Natural killer cell treated with Interleukin-12 subunit alpha and Interleukin-12 subunit beta and Interleukin-15 and Interleukin-18, amount 100 ng/mL, for 72 hours (primary cell): ENCODE measurements at regions not wholly inside any gene's neighbourhood (a gene's known extent, or its start where the extent isn't known, plus 50 kb on each side); places are given as distances from the start of the nearest gene placed in this dataset.
"Not testable (repeated sequence)": the region's sequence is repeated elsewhere in the genome, so short reads cannot be mapped to it uniquely, and the experiment has no call there.

Experiments used
- ATAC-seq, 2 donors: fragments of 150-1000 bp; cut with Tn5 transposase in 1 of 2; sonication (Bioruptor Pico), chemical (Tn5 transposase) in 1 of 2; 2 replicates each; pipeline ENCODE4 v1.10.0; 2021
- DNase-seq: peaks from one replicate; pipeline ENCODE4 v3.0.0; 2022; ENCODE audit warnings: low spot score
- H3K27ac Mint-ChIP-seq, 2 donors: 1 replicate in 1 of 2; 2 replicates in 1 of 2; pipeline ENCODE4 v1.8.0; 2022; ENCODE audit warnings: mixed read lengths in 2 of 2, mild to moderate bottlenecking in 1 of 2, moderate library complexity in 1 of 2
- H3K27me3 Mint-ChIP-seq, 2 donors: 1 replicate in 1 of 2; 2 replicates in 1 of 2; pipeline ENCODE4 v1.8.0; 2022; ENCODE audit warnings: mixed read lengths in 2 of 2
- H3K36me3 Mint-ChIP-seq: one replicate; pipeline ENCODE4 v1.8.0; 2022; ENCODE audit warnings: mixed read lengths
- H3K4me1 Mint-ChIP-seq, 2 donors: 1 replicate in 1 of 2; 2 replicates in 1 of 2; pipeline ENCODE4 v1.8.0; 2022; ENCODE audit warnings: low read depth in 2 of 2, mixed read lengths in 2 of 2, mild to moderate bottlenecking in 1 of 2
- H3K4me3 Mint-ChIP-seq: one replicate; pipeline ENCODE4 v1.8.0; 2022; ENCODE audit warnings: mixed read lengths
- H3K9me3 Mint-ChIP-seq: 2 replicates; pipeline ENCODE4 v1.8.0; 2022; ENCODE audit warnings: mixed read lengths

- Mint-ChIP-seq H3K9me3 (peaks cover 10% of the 10 kb centered on the region), H3K4me1 (no peaks in the 10 kb centered on the region), H3K36me3 (peaks cover 15% of the 10 kb centered on the region), H3K27ac (no peak overlapping the region), H3K27me3 (no peaks in the 10 kb centered on the region), H3K4me3 (no peak overlapping the region)
- no peak for DNase-seq
- no peak for ATAC-seq
Observed at GRCh38 chr16:35148748-35149147, 1689.3 kb downstream of the TP53TG3F start.

- Mint-ChIP-seq H3K9me3 (peaks cover 6% of the 10 kb centered on the region), H3K4me1 (no peaks in the 10 kb centered on the region)
Observed at GRCh38 chr16:35149550-35149949, 1690.1 kb downstream of the TP53TG3F start.

DNA sequence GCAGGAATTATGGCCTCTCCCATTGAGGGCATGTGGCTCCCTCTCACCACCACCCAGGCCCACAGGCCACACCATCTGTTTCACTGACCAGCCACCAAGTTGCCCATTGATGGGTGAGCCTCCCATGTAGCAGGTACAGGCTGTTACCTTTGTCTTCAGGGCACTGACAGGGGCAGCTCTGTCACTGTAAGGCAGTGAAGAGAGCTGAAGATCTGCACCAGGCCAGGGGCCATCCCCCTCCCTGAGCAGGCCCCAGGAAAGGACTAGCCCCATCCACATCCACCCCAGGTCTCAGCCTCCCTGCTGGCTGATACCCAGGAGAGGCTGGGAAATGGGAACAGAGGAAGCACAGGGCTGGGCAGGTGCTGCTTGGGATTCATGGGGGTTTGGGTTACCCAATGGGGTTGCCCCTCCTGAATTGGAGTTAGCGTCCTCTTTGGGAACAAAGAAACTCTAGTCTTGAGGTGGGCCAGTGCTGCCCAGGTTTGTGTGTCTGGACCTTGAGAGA lies 1691.4 kb downstream of the TP53TG3F start:
- no peak for DNase-seq
- no peaks in the 10 kb centered on the region for H3K4me1 Mint-ChIP-seq
- no peak for ATAC-seq
- H3K27me3 Mint-ChIP-seq: no peaks in the 10 kb centered on the region
- peaks cover 8% of the 10 kb centered on the region for H3K9me3 Mint-ChIP-seq
- no peak overlapping the region for H3K4me3 Mint-ChIP-seq
- H3K36me3 Mint-ChIP-seq: peaks cover 9% of the 10 kb centered on the region
- H3K27ac Mint-ChIP-seq: no peak overlapping the region

More at GRCh38 chr16:35149550-35149949, 1690.1 kb downstream of the TP53TG3F start:
- Mint-ChIP-seq H3K27me3 (no peaks in the 10 kb centered on the region), H3K4me3 (no peak overlapping the region), H3K36me3 (peaks cover 9% of the 10 kb centered on the region), H3K27ac (no peak overlapping the region)
- no peak for ATAC-seq
- DNase-seq: no peak

DNA sequence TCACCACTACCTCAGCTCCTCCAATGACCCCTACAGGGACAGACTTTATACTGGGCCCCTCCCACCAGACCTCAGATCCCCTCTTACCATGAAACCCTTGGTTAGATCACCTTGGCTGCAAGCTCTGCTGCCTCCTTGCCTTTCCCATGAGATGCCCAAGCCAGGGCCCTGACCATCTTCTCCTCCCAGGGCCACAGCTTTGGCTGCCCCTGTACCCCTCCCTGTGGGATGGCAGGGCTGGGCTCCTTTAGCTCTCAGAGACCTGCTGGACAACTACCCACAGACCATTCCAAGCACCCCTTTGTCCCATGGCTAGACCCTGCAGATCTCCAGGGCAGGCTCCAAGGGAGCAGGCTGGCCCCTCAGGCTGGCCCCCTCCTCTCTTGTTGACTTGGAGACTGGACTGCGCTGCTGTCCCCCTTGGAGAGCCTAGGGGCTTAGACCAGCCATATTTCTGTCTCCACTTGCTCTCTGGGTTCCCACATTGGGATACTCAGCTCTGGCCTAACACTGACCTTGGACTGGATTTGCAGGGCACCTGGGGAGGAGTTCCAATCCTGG lies 1692.7 kb downstream of the TP53TG3F start:
- Mint-ChIP-seq H3K4me1 (no peaks in the 10 kb centered on the region), H3K9me3 (peaks cover 17% of the 10 kb centered on the region)

GRCh38 chr16:35154627-35155026 lies 1695.2 kb downstream of the TP53TG3F start:
- ATAC-seq (no peak), DNase-seq (no peak)
- Mint-ChIP-seq H3K36me3 (peaks cover 28% of the 10 kb centered on the region), H3K27me3 (no peaks in the 10 kb centered on the region), H3K27ac (no peak overlapping the region), H3K4me1 (no peaks in the 10 kb centered on the region), H3K4me3 (no peak overlapping the region), H3K9me3 (peaks cover 27% of the 10 kb centered on the region)

More for the DNA sequence above, 1692.7 kb downstream of the TP53TG3F start:
- DNase-seq (no peak), ATAC-seq (peak in 1 of 2 donors; percentile 29)
- no peaks in the 10 kb centered on the region for H3K27me3 Mint-ChIP-seq
- H3K4me3 Mint-ChIP-seq: no peak overlapping the region
- no peak overlapping the region for H3K27ac Mint-ChIP-seq
- peaks cover 16% of the 10 kb centered on the region for H3K36me3 Mint-ChIP-seq

- H3K27ac Mint-ChIP-seq, H3K27me3 Mint-ChIP-seq, H3K4me3 Mint-ChIP-seq, H3K4me1 Mint-ChIP-seq, DNase-seq, ATAC-seq: not testable (repeated sequence)
- H3K9me3 Mint-ChIP-seq: peaks cover 27% of the 10 kb centered on the region
- H3K36me3 Mint-ChIP-seq: peaks cover 28% of the 10 kb centered on the region
Observed at GRCh38 chr16:35157549-35157948, 1698.1 kb downstream of the TP53TG3F start.

DNA sequence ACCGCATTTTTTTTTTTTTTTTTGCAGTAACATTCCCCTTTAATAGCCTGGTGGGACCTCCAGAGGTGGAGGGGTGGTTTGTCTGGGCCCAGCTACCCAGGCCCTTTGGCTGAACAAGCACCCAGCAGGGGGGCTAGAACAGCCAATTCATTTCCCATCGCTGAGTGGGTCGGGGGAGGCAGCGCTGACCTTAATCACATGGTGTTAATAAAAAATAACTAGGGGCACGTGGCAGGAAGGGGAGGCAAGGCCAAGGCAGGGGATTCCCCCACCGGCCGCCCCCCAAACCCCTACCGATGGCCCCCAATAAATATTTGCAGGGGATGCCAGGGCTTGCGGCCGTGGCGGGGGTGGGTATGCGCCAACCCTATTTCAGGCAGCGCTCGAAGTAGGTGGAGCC lies 1709.9 kb downstream of the TP53TG3F start:
- DNase-seq, H3K27ac Mint-ChIP-seq, H3K27me3 Mint-ChIP-seq, ATAC-seq, H3K4me3 Mint-ChIP-seq, H3K4me1 Mint-ChIP-seq: not testable (repeated sequence)
- H3K9me3 Mint-ChIP-seq: peaks cover 13% of the 10 kb centered on the region
- peaks cover 17% of the 10 kb centered on the region for H3K36me3 Mint-ChIP-seq

- not testable (repeated sequence) for H3K27me3 Mint-ChIP-seq, H3K4me3 Mint-ChIP-seq, H3K4me1 Mint-ChIP-seq, DNase-seq, ATAC-seq, H3K27ac Mint-ChIP-seq
- peaks cover 13% of the 10 kb centered on the region for H3K9me3 Mint-ChIP-seq
- peaks cover 17% of the 10 kb centered on the region for H3K36me3 Mint-ChIP-seq
Observed at GRCh38 chr16:35170061-35170460, 1710.6 kb downstream of the TP53TG3F start.

GRCh38 chr16:35170610-35171009 lies 1711.2 kb downstream of the TP53TG3F start:
- Mint-ChIP-seq H3K27ac (no peak overlapping the region), H3K27me3 (no peaks in the 10 kb centered on the region), H3K9me3 (peaks cover 13% of the 10 kb centered on the region)

DNA sequence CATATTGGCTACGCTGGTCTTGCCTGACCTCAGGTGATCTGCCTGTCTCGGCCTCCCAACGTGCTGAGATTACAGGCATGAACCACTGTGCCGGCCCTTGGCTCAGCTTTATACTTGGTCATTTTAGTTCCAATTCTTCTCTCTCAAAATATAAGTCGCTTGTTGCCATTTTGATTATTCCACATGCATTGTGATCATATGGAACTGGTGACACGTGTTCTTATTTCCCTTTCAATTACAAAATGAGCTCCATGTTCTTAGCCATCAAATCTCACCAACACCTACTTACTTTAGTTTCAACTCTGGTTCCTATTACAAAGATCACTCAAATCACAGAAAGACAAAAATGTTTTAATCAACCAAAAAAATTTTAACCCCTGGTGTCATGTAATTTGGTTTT lies 1711.7 kb downstream of the TP53TG3F start:
- no peak for ATAC-seq
- peaks cover 13% of the 10 kb centered on the region for H3K9me3 Mint-ChIP-seq
- H3K27me3 Mint-ChIP-seq: no peaks in the 10 kb centered on the region

More at GRCh38 chr16:35170610-35171009, 1711.2 kb downstream of the TP53TG3F start:
- ATAC-seq (no peak), DNase-seq (no peak)
- Mint-ChIP-seq H3K36me3 (peaks cover 17% of the 10 kb centered on the region), H3K4me3 (no peak overlapping the region), H3K4me1 (no peaks in the 10 kb centered on the region)

GRCh38 chr16:35173295-35173694 lies 1713.9 kb downstream of the TP53TG3F start:
- DNase-seq: no peak
- H3K27me3 Mint-ChIP-seq: no peaks in the 10 kb centered on the region
- ATAC-seq: no peak
- peaks cover 11% of the 10 kb centered on the region for H3K36me3 Mint-ChIP-seq
- H3K27ac Mint-ChIP-seq: no peak overlapping the region
- H3K9me3 Mint-ChIP-seq: peaks cover 8% of the 10 kb centered on the region
- no peak overlapping the region for H3K4me3 Mint-ChIP-seq
- H3K4me1 Mint-ChIP-seq: no peaks in the 10 kb centered on the region

More for the DNA sequence above, 1711.7 kb downstream of the TP53TG3F start:
- H3K27ac Mint-ChIP-seq: no peak overlapping the region
- H3K36me3 Mint-ChIP-seq: peaks cover 16% of the 10 kb centered on the region
- no peak for DNase-seq
- no peaks in the 10 kb centered on the region for H3K4me1 Mint-ChIP-seq
- H3K4me3 Mint-ChIP-seq: no peak overlapping the region

DNA sequence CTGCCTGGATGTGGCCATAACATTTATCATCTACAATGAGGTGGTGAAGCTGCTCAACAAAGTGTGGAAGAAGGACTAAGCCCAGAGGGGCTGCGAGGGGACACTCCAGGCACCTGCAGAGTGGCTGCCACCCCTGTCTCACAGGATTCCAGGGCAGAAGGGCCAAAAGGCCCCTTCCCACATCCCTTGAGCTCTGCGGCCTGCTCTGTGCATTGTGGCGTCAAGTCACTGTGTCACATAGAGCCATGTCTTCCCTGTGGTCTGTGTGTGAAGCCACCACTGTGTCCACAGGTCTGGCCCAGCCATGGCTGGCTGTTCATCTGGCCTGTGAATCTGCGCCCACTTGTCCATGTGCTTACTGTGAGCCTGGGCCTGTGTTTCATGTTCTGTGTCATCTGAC lies 1714.6 kb downstream of the TP53TG3F start:
- peaks cover 7% of the 10 kb centered on the region for H3K36me3 Mint-ChIP-seq
- H3K27me3 Mint-ChIP-seq: no peaks in the 10 kb centered on the region
- ATAC-seq: peak in 1 of 2 donors; percentile 32
- no peak overlapping the region for H3K4me3 Mint-ChIP-seq
- H3K9me3 Mint-ChIP-seq: peaks cover 8% of the 10 kb centered on the region
- H3K4me1 Mint-ChIP-seq: no peaks in the 10 kb centered on the region
- DNase-seq: no peak
- H3K27ac Mint-ChIP-seq: no peak overlapping the region

DNA sequence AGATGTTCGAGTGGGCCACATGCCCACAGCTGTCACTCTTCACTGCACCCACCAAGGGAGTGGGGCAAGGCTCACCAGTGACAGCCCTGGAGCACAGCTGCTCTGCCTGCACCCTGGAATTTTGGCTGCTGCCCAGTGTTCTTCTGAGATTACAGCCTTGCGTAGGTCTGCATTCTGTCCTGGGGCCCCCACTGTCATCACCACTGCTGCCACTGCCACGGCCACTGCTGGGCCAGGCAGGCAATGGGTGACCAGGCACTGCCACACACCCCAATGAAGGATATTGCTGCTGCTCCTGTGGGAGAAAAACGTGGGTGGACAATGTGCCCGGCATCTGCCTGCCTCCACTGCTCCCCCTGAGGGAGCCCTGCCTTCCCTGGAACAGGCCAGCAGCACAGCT lies 1717.0 kb downstream of the TP53TG3F start:
- peaks cover 8% of the 10 kb centered on the region for H3K36me3 Mint-ChIP-seq
- ATAC-seq (no peak), DNase-seq (no peak)
- no peak overlapping the region for H3K4me3 Mint-ChIP-seq
- H3K9me3 Mint-ChIP-seq: peaks cover 11% of the 10 kb centered on the region
- no peaks in the 10 kb centered on the region for H3K4me1 Mint-ChIP-seq
- H3K27ac Mint-ChIP-seq: no peak overlapping the region
- no peaks in the 10 kb centered on the region for H3K27me3 Mint-ChIP-seq

- ATAC-seq: no peak
Observed at GRCh38 chr16:35177851-35178250, 1718.4 kb downstream of the TP53TG3F start.

DNA sequence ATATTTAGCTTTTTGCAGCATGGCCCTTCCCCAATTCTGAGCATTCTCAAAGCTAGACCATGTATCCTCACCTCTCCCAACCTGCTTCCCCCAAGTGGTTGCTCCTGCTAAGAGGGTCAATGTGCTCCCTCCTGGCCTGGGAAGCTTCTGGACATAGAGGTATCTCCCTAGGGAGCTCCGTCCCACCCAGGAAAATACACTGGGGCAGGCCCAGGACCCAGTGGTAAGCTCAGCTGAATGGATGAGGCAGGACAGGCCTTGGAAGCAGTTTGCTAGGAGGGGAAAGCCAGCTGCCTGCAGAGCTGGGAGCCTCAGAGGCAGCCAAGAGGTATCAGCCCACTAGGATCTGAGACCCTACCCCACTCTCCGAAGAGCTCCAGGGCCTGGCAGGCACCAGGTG lies 1721.6 kb downstream of the TP53TG3F start:
- Mint-ChIP-seq H3K36me3 (peaks cover 12% of the 10 kb centered on the region), H3K4me1 (no peaks in the 10 kb centered on the region), H3K4me3 (no peak overlapping the region), H3K9me3 (peaks cover 18% of the 10 kb centered on the region), H3K27me3 (no peaks in the 10 kb centered on the region), H3K27ac (no peak overlapping the region)
- ATAC-seq: no peak
- DNase-seq: no peak

More at GRCh38 chr16:35177851-35178250, 1718.4 kb downstream of the TP53TG3F start:
- H3K27ac Mint-ChIP-seq: no peak overlapping the region
- peaks cover 5% of the 10 kb centered on the region for H3K36me3 Mint-ChIP-seq
- no peaks in the 10 kb centered on the region for H3K27me3 Mint-ChIP-seq
- peaks cover 11% of the 10 kb centered on the region for H3K9me3 Mint-ChIP-seq
- DNase-seq: no peak
- no peaks in the 10 kb centered on the region for H3K4me1 Mint-ChIP-seq
- H3K4me3 Mint-ChIP-seq: no peak overlapping the region
